ENCODE measurements at regions not wholly inside any gene's neighbourhood (a gene's known extent, or its start where the extent isn't known, plus 50 kb on each side); places are given as distances from the start of the nearest gene placed in this dataset.

- no peaks in the 10 kb centered on the region for H3K36me3 ChIP-seq
- H3K27ac ChIP-seq: no peak overlapping the region
- peaks cover 0 to 18% (median 0%) of the 10 kb centered on the region in 4 donors for H3K27me3 ChIP-seq
- H3K4me3 ChIP-seq: no peak overlapping the region
- no peaks in the 10 kb centered on the region for H3K4me1 ChIP-seq
- no peaks in the 10 kb centered on the region for H3K9me3 ChIP-seq
- no peak for TF ChIP-seq POLR2A (IDR thresholded peaks at IDR 0.05)
- no peak for TF ChIP-seq CTCF (IDR thresholded peaks at IDR 0.05)
- DNase-seq: no peak
- intact Hi-C loops (cut with DNase I): no loop called here
- 61 to 71% methylated on average over 8 to 14 of the region's 19 CpGs for WGBS, 2 donors
These were observed 97.7 kb downstream of the HTR5A start for GRCh38 chr7:155167706-155168365.

- H3K27me3 ChIP-seq: peaks cover 0 to 16% (median 0%) of the 10 kb centered on the region in 4 donors
- no peak for DNase-seq
- WGBS, 2 donors: 55 to 64% methylated on average over 6 to 8 of the region's 14 CpGs
- no peak overlapping the region for H3K4me3 ChIP-seq
- TF ChIP-seq POLR2A (IDR thresholded peaks at IDR 0.05) (no peak), CTCF (IDR thresholded peaks at IDR 0.05) (no peak)
- H3K36me3 ChIP-seq: no peaks in the 10 kb centered on the region
- H3K27ac ChIP-seq: no peak overlapping the region
- H3K9me3 ChIP-seq: no peaks in the 10 kb centered on the region
- intact Hi-C loops (cut with DNase I): no loop called here
- no peaks in the 10 kb centered on the region for H3K4me1 ChIP-seq
These were observed 98.7 kb downstream of the HTR5A start for GRCh38 chr7:155168597-155169480.

- Histone ChIP-seq H3K4me3 (no peak overlapping the region), H3K27me3 (peaks cover 0 to 16% (median 0%) of the 10 kb centered on the region in 4 donors), H3K36me3 (no peaks in the 10 kb centered on the region), H3K9me3 (no peaks in the 10 kb centered on the region), H3K4me1 (no peaks in the 10 kb centered on the region), H3K27ac (no peak overlapping the region)
- WGBS, 2 donors: 67 to 75% methylated on average over 5 to 10 of the region's 13 CpGs
- TF ChIP-seq CTCF (IDR thresholded peaks at IDR 0.05) (no peak), POLR2A (IDR thresholded peaks at IDR 0.05) (no peak)
- no peak for DNase-seq
- intact Hi-C loops (cut with DNase I): no loop called here
These were observed 99.5 kb downstream of the HTR5A start for GRCh38 chr7:155169498-155170065.

GRCh38 chr7:155170331-155170730 lies 100.2 kb downstream of the HTR5A start:
- Histone ChIP-seq H3K36me3 (no peaks in the 10 kb centered on the region), H3K4me1 (no peaks in the 10 kb centered on the region), H3K27ac (no peak overlapping the region), H3K4me3 (no peak overlapping the region), H3K9me3 (no peaks in the 10 kb centered on the region), H3K27me3 (peaks cover 0 to 16% (median 0%) of the 10 kb centered on the region in 4 donors)
- intact Hi-C loops (cut with DNase I): no loop called here
- no peak for DNase-seq
- TF ChIP-seq CTCF (IDR thresholded peaks at IDR 0.05): no peak
- TF ChIP-seq POLR2A (IDR thresholded peaks at IDR 0.05): no peak
- WGBS, 2 donors: 82 to 83% methylated on average over 8 of the region's 8 CpGs

GRCh38 chr7:155172141-155172540 lies 102.0 kb downstream of the HTR5A start:
- Histone ChIP-seq H3K27me3 (peaks cover 0 to 16% (median 0%) of the 10 kb centered on the region in 4 donors), H3K9me3 (no peaks in the 10 kb centered on the region), H3K4me1 (no peaks in the 10 kb centered on the region), H3K27ac (no peak overlapping the region), H3K4me3 (no peak overlapping the region), H3K36me3 (no peaks in the 10 kb centered on the region)
- intact Hi-C loops (cut with DNase I): no loop called here
- DNase-seq: no peak
- 63 to 68% methylated on average over 5 of the region's 5 CpGs for WGBS, 2 donors
- TF ChIP-seq POLR2A (IDR thresholded peaks at IDR 0.05): no peak
- TF ChIP-seq CTCF (IDR thresholded peaks at IDR 0.05): no peak

Measured in esophagus squamous epithelium (tissue), 5 donors.